ENCODE measurements at regions not wholly inside any gene's neighbourhood (a gene's known extent, or its start where the extent isn't known, plus 50 kb on each side); places are given as distances from the start of the nearest gene placed in this dataset.

DNA sequence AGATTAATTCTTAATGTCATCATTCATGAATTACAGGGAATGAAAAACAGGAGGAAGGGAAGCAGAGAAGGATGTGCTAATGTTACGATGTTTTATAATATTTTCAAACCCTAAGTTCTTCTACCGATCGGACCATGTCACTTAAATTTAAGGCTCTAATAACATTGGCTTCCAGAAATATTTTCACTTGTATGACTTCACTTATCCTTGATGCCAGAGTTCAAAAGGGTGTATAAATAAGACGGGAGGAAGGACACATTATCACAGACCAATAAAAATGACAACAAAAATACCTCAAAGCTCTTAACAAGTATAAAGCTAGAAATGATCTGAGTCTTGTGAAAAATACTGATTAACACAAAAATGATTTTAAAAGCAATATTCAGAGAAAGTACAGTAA, 370.4 kb upstream of the CITED2 start:
- no peak overlapping the region for H3K4me3 ChIP-seq (ENCODE audit: low read depth, low read length)
- peaks cover 2% of the 10 kb centered on the region for H3K27me3 ChIP-seq (ENCODE audit: control insufficient read depth, insufficient read depth, low read length)
- Mint-ChIP-seq H3K27me3 (peaks cover 24% of the 10 kb centered on the region), H3K36me3 (no peaks in the 10 kb centered on the region), H3K9me3 (no peaks in the 10 kb centered on the region), H3K4me1 (no peaks in the 10 kb centered on the region), H3K27ac (no peak overlapping the region), H3K4me3 (no peak overlapping the region)
- no peak for DNase-seq
- no peaks in the 10 kb centered on the region for H3K9me3 ChIP-seq (ENCODE audit: control insufficient read depth in 2 of 2, low read length in 2 of 2)
- no peaks in the 10 kb centered on the region for H3K4me1 ChIP-seq (ENCODE audit: control insufficient read depth, insufficient read depth, low read length, poor library complexity, severe bottlenecking)
- no peaks in the 10 kb centered on the region for H3K36me3 ChIP-seq (ENCODE audit: control insufficient read depth, insufficient read depth, low read length)
- H3K27ac ChIP-seq (ENCODE audit: insufficient read depth, low read length, poor library complexity, severe bottlenecking) = no peak overlapping the region
- ATAC-seq (ENCODE audit: low read depth in 2 of 2) = no peak

- ATAC-seq (ENCODE audit: low read depth in 2 of 2) (no peak), DNase-seq (no peak)
- no peak overlapping the region for H3K4me3 Mint-ChIP-seq
- Histone ChIP-seq H3K27ac (ENCODE audit: insufficient read depth, low read length, poor library complexity, severe bottlenecking) (no peak overlapping the region), H3K9me3 (ENCODE audit: control insufficient read depth in 2 of 2, low read length in 2 of 2) (no peaks in the 10 kb centered on the region), H3K4me3 (ENCODE audit: low read depth, low read length) (no peak overlapping the region), H3K4me1 (ENCODE audit: control insufficient read depth, insufficient read depth, low read length, poor library complexity, severe bottlenecking) (no peaks in the 10 kb centered on the region), H3K36me3 (ENCODE audit: control insufficient read depth, insufficient read depth, low read length) (no peaks in the 10 kb centered on the region), H3K27me3 (ENCODE audit: control insufficient read depth, insufficient read depth, low read length) (peaks cover 2% of the 10 kb centered on the region)
- no peaks in the 10 kb centered on the region for H3K4me1 Mint-ChIP-seq
- H3K27ac Mint-ChIP-seq = no peak overlapping the region
- peaks cover 24% of the 10 kb centered on the region for H3K27me3 Mint-ChIP-seq
- H3K9me3 Mint-ChIP-seq = no peaks in the 10 kb centered on the region
- no peaks in the 10 kb centered on the region for H3K36me3 Mint-ChIP-seq
Measured at GRCh38 chr6:139743664-139744437, 369.4 kb upstream of the CITED2 start.

- Histone ChIP-seq H3K4me1 (ENCODE audit: control insufficient read depth, insufficient read depth, low read length, poor library complexity, severe bottlenecking) (no peaks in the 10 kb centered on the region), H3K27ac (ENCODE audit: insufficient read depth, low read length, poor library complexity, severe bottlenecking) (no peak overlapping the region), H3K9me3 (ENCODE audit: control insufficient read depth in 2 of 2, low read length in 2 of 2) (no peaks in the 10 kb centered on the region), H3K36me3 (ENCODE audit: control insufficient read depth, insufficient read depth, low read length) (no peaks in the 10 kb centered on the region), H3K27me3 (ENCODE audit: control insufficient read depth, insufficient read depth, low read length) (peaks cover 2% of the 10 kb centered on the region), H3K4me3 (ENCODE audit: low read depth, low read length) (no peak overlapping the region)
- DNase-seq (no peak), ATAC-seq (ENCODE audit: low read depth in 2 of 2) (no peak)
- H3K9me3 Mint-ChIP-seq = no peaks in the 10 kb centered on the region
- H3K4me1 Mint-ChIP-seq = peaks cover 0 to 2% (median 0%) of the 10 kb centered on the region in 4 donors
- no peak overlapping the region for H3K27ac Mint-ChIP-seq
- H3K27me3 Mint-ChIP-seq = peaks cover 16% of the 10 kb centered on the region
- H3K36me3 Mint-ChIP-seq = no peaks in the 10 kb centered on the region
- H3K4me3 Mint-ChIP-seq = no peak overlapping the region
Measured at GRCh38 chr6:139742671-139743070, 368.2 kb upstream of the CITED2 start.

DNA sequence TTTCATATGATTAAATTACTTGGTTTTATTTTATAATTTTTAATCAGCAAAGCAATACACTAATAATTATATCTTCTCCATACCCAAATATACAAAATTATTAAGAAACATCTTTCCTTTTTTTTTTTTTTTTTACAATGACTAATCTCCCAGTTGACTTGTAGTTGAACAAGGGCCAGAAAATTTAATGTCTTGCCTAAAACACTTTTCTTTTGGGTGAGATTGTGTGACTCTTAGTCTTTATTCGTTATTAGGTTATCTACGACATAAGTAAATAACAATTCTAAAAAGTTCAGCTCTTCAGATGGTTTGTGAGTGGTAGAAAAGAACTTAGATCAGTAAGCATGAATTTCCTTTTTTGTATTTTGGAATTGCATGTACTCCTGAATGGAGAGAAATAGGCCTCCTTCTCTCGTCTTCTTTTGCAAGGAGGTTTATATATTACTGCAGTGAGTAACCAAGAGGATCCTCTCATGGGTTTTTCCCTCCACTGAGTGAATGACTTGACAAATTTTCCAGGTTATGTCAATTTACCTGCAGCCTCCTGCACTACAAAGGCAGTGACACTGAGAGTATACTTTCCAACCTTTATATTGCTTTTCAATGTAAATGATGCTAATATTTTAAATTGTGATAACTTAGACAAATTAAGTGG, 364.5 kb upstream of the CITED2 start:
- Histone ChIP-seq H3K36me3 (ENCODE audit: control insufficient read depth, insufficient read depth, low read length) (no peaks in the 10 kb centered on the region), H3K9me3 (ENCODE audit: control insufficient read depth in 2 of 2, low read length in 2 of 2) (no peaks in the 10 kb centered on the region), H3K27me3 (ENCODE audit: control insufficient read depth, insufficient read depth, low read length) (no peaks in the 10 kb centered on the region), H3K4me3 (ENCODE audit: low read depth, low read length) (no peak overlapping the region), H3K27ac (ENCODE audit: insufficient read depth, low read length, poor library complexity, severe bottlenecking) (no peak overlapping the region), H3K4me1 (ENCODE audit: control insufficient read depth, insufficient read depth, low read length, poor library complexity, severe bottlenecking) (no peaks in the 10 kb centered on the region)
- Mint-ChIP-seq H3K9me3 (no peaks in the 10 kb centered on the region), H3K4me1 (peaks cover 0 to 2% (median 0%) of the 10 kb centered on the region in 4 donors), H3K36me3 (no peaks in the 10 kb centered on the region), H3K27ac (no peak overlapping the region), H3K27me3 (peaks cover 6% of the 10 kb centered on the region), H3K4me3 (no peak overlapping the region)
- DNase-seq = no peak
- ATAC-seq (ENCODE audit: low read depth in 2 of 2) = no peak

DNA sequence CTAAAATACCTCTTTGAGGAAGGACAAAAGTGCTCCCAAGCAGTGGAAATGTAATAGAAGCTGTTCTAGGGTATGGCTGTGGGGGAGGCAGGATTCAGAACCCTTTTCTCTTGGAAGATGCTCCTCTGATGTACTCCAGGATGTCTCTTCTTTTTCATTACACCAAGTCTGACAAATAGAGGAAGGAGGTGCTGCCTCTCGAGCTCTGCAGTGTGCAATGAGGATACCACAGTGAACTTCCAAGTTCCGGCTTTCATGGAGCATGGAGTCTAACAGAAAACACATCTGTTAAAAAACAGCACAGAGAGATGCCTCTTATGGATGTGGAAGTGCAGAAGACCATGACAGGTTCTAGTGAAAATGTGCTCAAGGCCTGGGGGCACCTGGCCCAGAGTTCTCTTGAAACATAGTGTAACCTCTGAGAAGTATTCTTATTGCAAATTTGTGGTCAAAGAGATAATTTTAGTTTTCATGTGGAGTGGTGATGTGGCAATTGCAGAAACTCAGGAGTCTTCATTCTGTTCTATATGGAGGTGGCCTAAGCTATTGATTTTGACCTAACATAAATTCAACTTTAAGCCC, 362.0 kb upstream of the CITED2 start:
- Histone ChIP-seq H3K27me3 (ENCODE audit: control insufficient read depth, insufficient read depth, low read length) (no peaks in the 10 kb centered on the region), H3K4me3 (ENCODE audit: low read depth, low read length) (no peak overlapping the region), H3K36me3 (ENCODE audit: control insufficient read depth, insufficient read depth, low read length) (no peaks in the 10 kb centered on the region), H3K27ac (ENCODE audit: insufficient read depth, low read length, poor library complexity, severe bottlenecking) (no peak overlapping the region), H3K9me3 (ENCODE audit: control insufficient read depth in 2 of 2, low read length in 2 of 2) (no peaks in the 10 kb centered on the region), H3K4me1 (ENCODE audit: control insufficient read depth, insufficient read depth, low read length, poor library complexity, severe bottlenecking) (no peaks in the 10 kb centered on the region)
- Mint-ChIP-seq H3K4me3 (no peak overlapping the region), H3K4me1 (peaks cover 0 to 2% (median 0%) of the 10 kb centered on the region in 4 donors), H3K27ac (no peak overlapping the region), H3K36me3 (no peaks in the 10 kb centered on the region), H3K27me3 (peaks cover 10% of the 10 kb centered on the region), H3K9me3 (no peaks in the 10 kb centered on the region)
- ATAC-seq (ENCODE audit: low read depth in 2 of 2) = peak in 1 of 2 donors; percentile 40
- no peak for DNase-seq

DNA sequence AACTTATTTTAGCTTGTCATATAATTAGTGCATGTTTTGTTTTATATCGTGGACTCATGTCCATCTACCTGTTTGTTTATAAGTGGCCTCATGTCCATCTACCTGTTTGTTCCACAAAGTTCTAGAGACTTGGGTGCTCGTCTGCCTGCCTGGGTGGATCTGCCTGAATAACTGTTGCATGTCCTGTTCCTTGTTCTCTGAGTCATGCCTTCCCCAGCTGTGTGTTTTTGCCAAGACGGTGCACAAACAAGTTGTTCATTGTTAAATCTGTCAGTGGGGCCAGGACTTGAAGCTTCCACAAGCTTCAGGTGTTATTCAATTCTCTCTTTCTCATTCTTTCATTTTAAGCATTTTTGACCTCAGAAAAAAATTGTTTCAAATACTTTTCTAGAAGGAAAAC, 358.0 kb upstream of the CITED2 start:
- H3K4me1 ChIP-seq (ENCODE audit: control insufficient read depth, insufficient read depth, low read length, poor library complexity, severe bottlenecking) = no peaks in the 10 kb centered on the region
- no peak overlapping the region for H3K27ac ChIP-seq (ENCODE audit: insufficient read depth, low read length, poor library complexity, severe bottlenecking)
- Mint-ChIP-seq H3K27ac (no peak overlapping the region), H3K36me3 (no peaks in the 10 kb centered on the region), H3K4me3 (no peak overlapping the region), H3K4me1 (no peaks in the 10 kb centered on the region), H3K27me3 (peaks cover 10% of the 10 kb centered on the region), H3K9me3 (no peaks in the 10 kb centered on the region)
- no peaks in the 10 kb centered on the region for H3K9me3 ChIP-seq (ENCODE audit: control insufficient read depth in 2 of 2, low read length in 2 of 2)
- no peak overlapping the region for H3K4me3 ChIP-seq (ENCODE audit: low read depth, low read length)
- H3K27me3 ChIP-seq (ENCODE audit: control insufficient read depth, insufficient read depth, low read length) = no peaks in the 10 kb centered on the region
- no peak for ATAC-seq (ENCODE audit: low read depth in 2 of 2)
- H3K36me3 ChIP-seq (ENCODE audit: control insufficient read depth, insufficient read depth, low read length) = no peaks in the 10 kb centered on the region
- no peak for DNase-seq

DNA sequence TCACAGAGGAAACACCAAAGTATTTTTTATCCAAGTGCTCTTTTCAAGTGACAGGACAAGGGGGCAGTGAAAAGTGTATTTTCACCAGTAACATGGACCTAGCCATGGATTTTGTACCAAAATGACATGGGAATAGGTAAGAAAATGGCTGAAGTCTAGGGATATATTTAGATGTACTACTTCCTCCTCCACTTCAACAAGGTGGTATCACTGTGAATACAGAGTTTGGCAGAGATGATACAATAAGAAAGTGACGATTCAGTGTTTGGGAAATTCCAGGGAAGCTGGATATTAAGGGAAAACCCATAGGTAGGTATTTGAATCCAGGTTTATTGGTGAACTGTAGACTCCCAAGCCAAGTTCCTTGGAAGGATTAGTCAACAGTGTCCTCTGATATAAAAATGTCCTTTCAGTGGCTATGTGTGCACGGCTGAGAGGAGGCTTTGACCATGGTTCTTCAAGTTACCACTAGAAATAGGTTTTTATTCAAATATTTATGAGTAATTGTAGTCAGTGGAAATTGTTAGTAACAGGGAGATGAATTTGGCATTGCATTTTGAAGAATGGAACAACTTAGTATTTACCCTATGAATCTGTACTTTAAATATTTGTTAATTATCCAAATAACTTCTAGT, 356.0 kb upstream of the CITED2 start:
- no peak for DNase-seq
- no peaks in the 10 kb centered on the region for H3K36me3 Mint-ChIP-seq
- Histone ChIP-seq H3K36me3 (ENCODE audit: control insufficient read depth, insufficient read depth, low read length) (no peaks in the 10 kb centered on the region), H3K27ac (ENCODE audit: insufficient read depth, low read length, poor library complexity, severe bottlenecking) (no peak overlapping the region), H3K27me3 (ENCODE audit: control insufficient read depth, insufficient read depth, low read length) (no peaks in the 10 kb centered on the region), H3K4me1 (ENCODE audit: control insufficient read depth, insufficient read depth, low read length, poor library complexity, severe bottlenecking) (no peaks in the 10 kb centered on the region), H3K9me3 (ENCODE audit: control insufficient read depth in 2 of 2, low read length in 2 of 2) (no peaks in the 10 kb centered on the region), H3K4me3 (ENCODE audit: low read depth, low read length) (no peak overlapping the region)
- no peaks in the 10 kb centered on the region for H3K9me3 Mint-ChIP-seq
- peaks cover 5% of the 10 kb centered on the region for H3K27me3 Mint-ChIP-seq
- no peaks in the 10 kb centered on the region for H3K4me1 Mint-ChIP-seq
- ATAC-seq (ENCODE audit: low read depth in 2 of 2) = no peak
- H3K4me3 Mint-ChIP-seq = no peak overlapping the region
- H3K27ac Mint-ChIP-seq = no peak overlapping the region

Data from CD4-positive, CD25-positive, alpha-beta regulatory T cell (primary cell).